SIG-M5 treated with dmso at 0.1 percent for 504 hours (cell line): ENCODE measurements at regions not wholly inside any gene's neighbourhood (a gene's known extent, or its start where the extent isn't known, plus 50 kb on each side); places are given as distances from the start of the nearest gene placed in this dataset.

Experiments
- DNase-seq: peaks from one replicate; lab custom pipeline; 2025; ENCODE audit not compliant: unreplicated experiment; lab: John Stamatoyannopoulos, UW

DNA sequence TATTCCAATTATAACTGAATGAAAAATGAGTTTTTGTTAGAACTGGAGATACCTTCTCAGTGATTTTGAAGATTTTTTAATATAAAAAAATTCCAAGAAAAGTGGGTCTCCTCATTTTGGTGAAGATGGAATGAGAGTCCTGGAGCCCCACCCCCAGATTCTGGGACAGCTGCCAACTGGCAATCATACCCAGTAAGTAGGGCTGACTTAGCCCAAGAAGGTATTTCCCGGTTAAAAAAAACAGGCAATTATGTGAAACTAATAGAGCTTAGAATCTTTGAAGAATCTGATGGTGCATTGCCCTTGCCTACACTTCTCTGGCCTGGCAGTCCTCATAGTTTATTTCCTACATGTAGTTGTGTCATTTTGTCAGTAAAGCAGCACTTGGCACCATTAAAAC, 52.8 kb upstream of the VWDE start:
- DNase-seq: no peak

DNA sequence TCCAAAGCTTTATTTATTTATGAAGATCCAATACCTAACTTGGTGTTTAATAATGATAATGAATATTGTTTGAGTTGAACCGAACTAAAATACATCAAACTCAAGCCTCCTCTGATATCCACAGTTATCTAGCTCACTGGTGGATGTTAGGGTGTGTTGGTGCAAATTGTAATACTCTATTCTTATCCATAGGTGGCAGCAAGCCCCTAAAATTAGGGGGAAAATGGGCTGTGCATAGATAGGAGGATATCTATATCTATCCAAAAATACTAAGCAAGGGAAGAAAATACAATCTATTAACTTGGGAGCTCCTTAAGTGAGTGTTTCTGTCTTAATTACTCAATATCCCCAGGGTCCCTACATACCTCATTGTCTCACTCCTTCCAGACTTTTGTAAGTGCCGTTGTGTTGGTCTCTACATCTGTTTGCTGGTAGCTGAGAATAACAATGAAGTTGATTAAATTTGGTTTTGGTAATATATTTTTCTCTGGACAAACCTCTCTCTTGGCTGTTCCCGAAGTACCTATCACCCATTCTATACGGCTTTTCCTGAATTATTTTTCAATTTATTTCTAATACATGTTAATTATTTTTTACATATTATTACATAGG, 55.0 kb upstream of the VWDE start:
- peak; percentile 39 for DNase-seq

- no peak for DNase-seq
Measured at GRCh38 chr7:12467837-12468236, 64.2 kb upstream of the VWDE start.

- no peak for DNase-seq
Measured at GRCh38 chr7:12469568-12469967, 65.9 kb upstream of the VWDE start.

DNA sequence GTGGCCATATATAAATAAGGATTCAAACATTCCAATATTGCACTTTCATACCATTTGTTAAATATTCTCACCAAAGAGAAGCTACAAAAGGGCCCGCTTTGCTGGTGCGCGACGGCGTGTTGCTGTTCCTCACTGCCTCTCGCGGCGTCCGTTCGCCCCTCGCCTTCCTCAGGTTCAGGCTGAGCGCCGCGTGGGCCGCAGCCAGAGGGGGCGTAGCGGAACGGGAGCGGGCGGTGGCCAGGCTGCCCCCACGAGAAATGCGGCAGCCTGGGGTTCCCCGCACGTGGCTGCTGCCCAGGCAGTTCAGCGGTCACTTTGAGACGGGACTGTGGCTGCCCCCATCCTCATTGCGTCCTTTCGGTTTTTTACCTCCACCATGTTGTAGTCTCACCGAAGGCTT, 67.3 kb upstream of the VWDE start:
- no peak for DNase-seq

GRCh38 chr7:12474035-12474434, 70.4 kb upstream of the VWDE start:
- no peak for DNase-seq

DNA sequence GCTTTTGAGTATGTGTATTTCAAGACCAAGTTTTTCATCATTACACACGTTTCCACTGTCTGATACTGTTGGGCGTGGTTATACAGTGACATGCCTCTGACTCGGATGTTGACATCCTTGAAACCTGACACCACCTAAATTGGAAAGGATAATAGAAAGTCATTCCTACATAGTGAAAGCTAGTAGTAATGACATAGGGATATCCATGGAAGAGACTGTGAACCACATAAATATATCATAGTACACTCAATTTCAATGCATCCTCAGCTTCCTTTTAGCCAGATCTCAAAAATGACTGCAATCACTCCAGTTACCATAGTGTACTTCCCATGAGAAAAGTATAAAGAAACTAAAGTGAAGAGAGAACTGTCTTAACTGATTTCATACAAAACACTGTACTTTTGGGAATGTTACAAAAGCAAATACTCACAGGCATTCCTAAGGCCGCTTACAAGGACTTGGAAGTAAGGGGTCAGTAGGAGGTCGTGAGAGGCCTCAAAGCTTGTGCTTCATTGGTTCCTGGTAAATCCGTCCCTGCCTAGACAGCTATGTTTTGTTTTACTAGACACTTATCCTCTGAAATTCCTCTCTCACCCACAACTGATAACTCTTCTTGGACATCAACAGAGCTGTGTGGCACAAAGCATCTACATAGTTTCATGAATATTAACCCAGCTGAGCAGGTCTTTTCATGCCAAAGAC, 71.8 kb upstream of the VWDE start:
- no peak for DNase-seq

DNA sequence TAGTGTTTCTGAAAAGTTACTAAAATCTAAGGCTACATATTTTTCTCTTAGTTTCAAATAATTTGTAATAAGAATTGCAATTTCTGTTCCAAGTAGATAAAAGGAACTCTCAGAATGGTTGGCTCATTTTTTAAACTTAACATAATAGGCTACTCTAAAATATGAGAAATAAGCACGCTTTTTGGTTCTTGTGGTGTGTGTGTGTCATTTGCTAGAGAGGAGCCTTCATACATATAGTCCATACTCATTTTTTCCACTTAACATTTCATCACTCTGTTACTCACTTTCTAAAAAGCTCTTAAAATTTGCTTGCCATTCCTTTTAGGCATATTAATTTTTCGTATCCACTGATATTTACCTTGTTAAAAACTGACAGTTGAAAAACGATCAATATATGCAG, 74.0 kb upstream of the VWDE start:
- DNase-seq: no peak

DNA sequence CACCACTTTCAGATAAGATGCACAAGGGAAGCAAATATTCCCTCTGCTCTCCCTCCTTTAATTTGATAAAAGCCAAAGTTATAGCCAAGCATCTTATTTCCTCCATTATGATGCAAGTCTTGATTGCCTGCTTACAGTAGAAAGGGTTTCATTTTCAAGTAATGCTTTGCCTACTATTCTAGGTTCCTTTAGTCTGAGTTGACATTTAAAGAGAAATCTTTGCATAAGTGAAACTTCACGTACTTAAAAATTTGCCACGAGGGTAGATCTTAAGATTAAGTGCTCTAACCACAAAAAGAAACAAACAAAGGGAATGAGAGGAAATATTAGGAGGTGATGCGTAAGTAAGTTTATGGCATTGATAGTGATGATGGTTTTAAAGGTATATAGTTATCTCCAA, 78.1 kb upstream of the VWDE start:
- no peak for DNase-seq

GRCh38 chr7:12485845-12486244, 82.2 kb upstream of the VWDE start:
- no peak for DNase-seq

DNA sequence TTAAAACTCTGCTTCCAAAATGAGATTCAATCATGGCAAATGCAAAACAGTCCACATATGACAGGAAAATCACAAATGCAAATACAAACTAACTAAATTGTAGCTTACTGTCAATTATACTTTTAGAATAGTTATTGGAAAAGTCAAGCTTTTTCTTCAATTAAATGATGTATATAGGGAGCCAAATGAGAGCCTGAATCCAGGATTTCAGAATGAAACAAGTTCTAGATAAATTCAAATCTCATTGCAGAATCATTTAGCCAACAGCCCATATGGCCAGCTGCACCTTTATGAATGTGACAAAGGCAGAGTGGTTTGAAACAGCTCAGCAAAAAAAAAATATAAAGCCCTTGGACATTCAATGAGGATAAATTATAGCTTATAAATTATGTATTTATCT, 82.2 kb upstream of the SCIN start:
- DNase-seq: no peak

DNA sequence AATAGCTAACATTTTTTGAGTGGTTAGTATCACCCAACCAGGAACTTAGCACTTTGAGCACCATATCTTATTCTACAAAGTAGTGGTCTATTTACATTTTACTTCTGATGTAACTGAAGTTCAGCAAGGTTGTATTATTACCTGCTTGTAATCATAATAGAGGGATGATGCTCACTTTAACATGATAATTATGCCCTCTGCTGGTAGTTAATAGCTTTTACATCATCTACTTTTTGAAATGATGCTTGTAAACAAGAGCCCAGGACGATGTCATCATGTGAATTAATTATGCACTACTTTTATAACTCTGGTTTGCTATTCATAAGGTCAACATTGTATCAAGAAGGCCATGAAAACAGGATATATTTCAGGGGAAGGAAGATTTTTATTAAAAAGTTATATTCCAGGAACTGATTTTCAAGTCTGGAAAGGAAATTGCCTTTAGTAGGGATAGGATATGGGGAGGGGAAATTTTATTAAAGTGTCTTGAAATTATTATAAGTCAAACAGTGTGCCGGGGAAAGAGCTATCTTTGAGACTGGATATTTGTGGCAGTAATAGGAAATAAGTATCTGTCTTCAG, 80.3 kb upstream of the SCIN start:
- peak; percentile 56 for DNase-seq

DNA sequence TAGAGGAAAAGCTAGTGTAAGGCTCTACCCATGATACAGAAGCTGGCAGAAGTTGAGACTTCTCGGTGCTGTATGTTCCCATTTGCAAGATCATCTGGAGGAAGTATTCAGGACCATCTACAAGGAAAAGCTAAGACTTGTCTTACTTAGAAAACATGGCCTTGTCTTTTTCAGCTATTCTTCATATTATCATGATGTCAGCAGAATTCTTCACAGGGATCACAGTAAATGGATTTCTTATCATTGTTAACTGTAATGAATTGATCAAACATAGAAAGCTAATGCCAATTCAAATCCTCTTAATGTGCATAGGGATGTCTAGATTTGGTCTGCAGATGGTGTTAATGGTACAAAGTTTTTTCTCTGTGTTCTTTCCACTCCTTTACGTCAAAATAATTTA, 79.6 kb upstream of the SCIN start:
- no peak for DNase-seq

DNA sequence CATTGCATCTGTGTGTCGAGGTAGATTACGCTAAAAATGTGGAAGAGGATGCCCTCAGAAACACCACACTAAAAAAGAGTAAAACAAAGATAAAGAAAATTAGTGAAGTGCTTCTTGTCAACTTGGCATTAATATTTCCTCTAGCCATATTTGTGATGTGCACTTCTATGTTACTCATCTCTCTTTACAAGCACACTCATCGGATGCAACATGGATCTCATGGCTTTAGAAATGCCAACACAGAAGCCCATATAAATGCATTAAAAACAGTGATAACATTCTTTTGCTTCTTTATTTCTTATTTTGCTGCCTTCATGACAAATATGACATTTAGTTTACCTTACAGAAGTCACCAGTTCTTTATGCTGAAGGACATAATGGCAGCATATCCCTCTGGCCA, 79.0 kb upstream of the SCIN start:
- no peak for DNase-seq

GRCh38 chr7:12493407-12493806, 77.1 kb upstream of the SCIN start:
- DNase-seq: no peak

- no peak for DNase-seq
Measured at GRCh38 chr7:12493863-12494686, 76.4 kb upstream of the SCIN start.

GRCh38 chr7:12494687-12495024, 75.9 kb upstream of the SCIN start:
- DNase-seq: no peak

- peak; percentile 30 for DNase-seq
Measured at GRCh38 chr7:12496901-12497674, 73.4 kb upstream of the SCIN start.

DNA sequence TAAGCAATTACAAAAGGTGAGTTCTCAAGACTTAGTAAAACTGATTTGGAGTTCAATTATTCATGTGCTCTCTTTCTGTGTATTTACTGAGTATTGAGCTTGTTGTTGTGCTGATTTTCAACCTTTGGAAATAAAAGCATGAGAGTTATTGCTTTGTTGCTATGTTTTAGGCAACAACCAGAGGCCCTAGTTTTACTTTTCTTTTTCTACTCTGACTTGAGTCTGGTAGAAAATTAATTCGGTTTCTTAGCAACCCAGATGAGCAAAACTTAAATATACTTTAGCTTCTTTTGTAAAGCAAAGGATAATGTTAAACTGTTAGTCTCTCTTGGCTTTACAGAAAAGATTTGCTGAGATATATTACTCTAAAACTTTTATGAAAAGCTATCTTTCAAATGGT, 66.4 kb upstream of the SCIN start:
- no peak for DNase-seq

DNA sequence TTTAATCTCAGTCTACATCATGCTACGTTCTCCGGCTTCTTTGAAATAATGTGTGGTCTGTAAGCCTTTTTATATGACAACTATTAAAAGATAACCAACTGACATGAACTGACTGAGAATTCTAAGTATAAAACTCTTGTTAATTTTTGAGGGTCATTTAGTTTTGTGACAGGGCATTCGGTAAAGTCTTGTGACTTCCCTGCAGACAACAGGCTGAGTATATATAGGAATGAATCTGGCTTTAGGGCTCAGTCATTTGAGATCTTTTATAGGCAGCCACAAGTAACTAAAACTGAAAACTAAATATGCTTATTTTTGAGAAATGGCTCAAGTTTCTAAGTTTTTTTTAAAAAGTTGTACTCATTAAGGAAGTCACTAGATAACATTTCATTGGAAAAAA, 62.5 kb upstream of the SCIN start:
- DNase-seq: no peak

GRCh38 chr7:12508554-12508953, 62.0 kb upstream of the SCIN start:
- no peak for DNase-seq
